ENCODE measurements at regions not wholly inside any gene's neighbourhood (a gene's known extent, or its start where the extent isn't known, plus 50 kb on each side); places are given as distances from the start of the nearest gene placed in this dataset.
"Not testable (repeated sequence)": the region's sequence is repeated elsewhere in the genome, so short reads cannot be mapped to it uniquely, and the experiment has no call there.

GRCh38 chr12:82300611-82301010 lies 57.6 kb downstream of the CCDC59 start:
- no peak overlapping the region for H3K4me3 ChIP-seq (ENCODE audit: low read depth, low read length)
- no peaks in the 10 kb centered on the region for H3K27me3 ChIP-seq (ENCODE audit: control insufficient read depth, insufficient read depth, low read length)
- H3K4me1 ChIP-seq (ENCODE audit: control insufficient read depth, insufficient read depth, low read length), result no peaks in the 10 kb centered on the region
- H3K9me3 ChIP-seq (ENCODE audit: control insufficient read depth, insufficient read depth, low read depth, low read length), result no peaks in the 10 kb centered on the region
- H3K9ac ChIP-seq (ENCODE audit: low read length), result no peak overlapping the region
- H3K27ac ChIP-seq (ENCODE audit: low read depth, low read length), result no peak overlapping the region
- H3K36me3 ChIP-seq (ENCODE audit: control insufficient read depth, insufficient read depth, low read length), result no peaks in the 10 kb centered on the region

DNA sequence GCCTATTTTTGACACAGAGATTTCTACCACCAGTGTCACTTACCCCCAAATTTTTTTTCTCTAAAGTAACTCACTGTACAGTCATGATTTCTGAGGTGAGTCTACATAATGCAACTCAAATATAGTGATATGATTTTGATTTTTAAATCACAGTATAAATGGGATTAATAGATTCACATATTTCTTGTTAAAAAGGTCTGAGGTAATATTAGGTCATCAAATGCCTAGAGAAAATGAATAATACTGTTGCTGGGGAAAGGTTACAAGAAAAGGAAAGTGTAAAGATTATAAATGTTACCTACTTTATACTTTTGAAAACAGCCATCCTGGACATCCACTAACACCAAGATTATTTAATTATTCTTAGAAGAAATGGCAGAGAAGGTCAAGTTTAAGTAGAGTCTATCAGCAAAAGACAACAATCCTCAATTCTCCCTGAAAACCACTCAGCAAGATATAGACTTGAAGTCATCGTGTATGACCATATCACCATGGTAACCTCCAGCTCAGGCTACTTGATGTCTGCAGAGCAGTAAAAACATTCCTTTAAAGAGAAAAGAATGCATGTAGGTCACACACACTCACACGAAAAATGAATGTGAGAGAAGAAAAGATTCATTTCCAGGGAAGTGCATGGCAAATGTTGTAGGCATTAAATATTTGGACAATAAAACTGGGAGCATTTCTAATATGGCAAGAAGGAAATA lies 58.7 kb downstream of the CCDC59 start:
- Histone ChIP-seq H3K36me3 (ENCODE audit: control insufficient read depth, insufficient read depth, low read length) (no peaks in the 10 kb centered on the region), H3K9ac (ENCODE audit: low read length) (no peak overlapping the region)

GRCh38 chr12:82290415-82290814 lies 67.8 kb downstream of the CCDC59 start:
- no peak overlapping the region for H3K9ac ChIP-seq (ENCODE audit: low read length)
- no peaks in the 10 kb centered on the region for H3K36me3 ChIP-seq (ENCODE audit: control insufficient read depth, insufficient read depth, low read length)
- no peak overlapping the region for H3K4me3 ChIP-seq (ENCODE audit: low read depth, low read length)
- no peaks in the 10 kb centered on the region for H3K9me3 ChIP-seq (ENCODE audit: control insufficient read depth, insufficient read depth, low read depth, low read length)
- H3K4me1 ChIP-seq (ENCODE audit: control insufficient read depth, insufficient read depth, low read length), result no peaks in the 10 kb centered on the region
- H3K27ac ChIP-seq (ENCODE audit: low read depth, low read length), result no peak overlapping the region
- no peaks in the 10 kb centered on the region for H3K27me3 ChIP-seq (ENCODE audit: control insufficient read depth, insufficient read depth, low read length)

More for the DNA sequence above, 58.7 kb downstream of the CCDC59 start:
- no peak overlapping the region; the same call in 1 of the 2 replicates for H3K27ac ChIP-seq (ENCODE audit: low read depth, low read length)
- H3K4me1 ChIP-seq (ENCODE audit: control insufficient read depth, insufficient read depth, low read length), result no peaks in the 10 kb centered on the region
- H3K4me3 ChIP-seq (ENCODE audit: low read depth, low read length), result no peak overlapping the region
- no peaks in the 10 kb centered on the region for H3K27me3 ChIP-seq (ENCODE audit: control insufficient read depth, insufficient read depth, low read length)
- H3K9me3 ChIP-seq (ENCODE audit: control insufficient read depth, insufficient read depth, low read depth, low read length), result no peaks in the 10 kb centered on the region

- not testable (repeated sequence) for H3K4me1 ChIP-seq (ENCODE audit: control insufficient read depth, insufficient read depth, low read length); H3K27me3 ChIP-seq (ENCODE audit: control insufficient read depth, insufficient read depth, low read length); H3K27ac ChIP-seq (ENCODE audit: low read depth, low read length); H3K36me3 ChIP-seq (ENCODE audit: control insufficient read depth, insufficient read depth, low read length); H3K9ac ChIP-seq (ENCODE audit: low read length); H3K4me3 ChIP-seq (ENCODE audit: low read depth, low read length)
- peaks cover 24% of the 10 kb centered on the region for H3K9me3 ChIP-seq (ENCODE audit: control insufficient read depth, insufficient read depth, low read depth, low read length)
These were observed 76.9 kb downstream of the CCDC59 start for GRCh38 chr12:82281335-82281734.

- no peak overlapping the region for H3K9ac ChIP-seq (ENCODE audit: low read length)
- H3K27ac ChIP-seq (ENCODE audit: low read depth, low read length), result no peak overlapping the region
- H3K4me3 ChIP-seq (ENCODE audit: low read depth, low read length), result no peak overlapping the region
- no peaks in the 10 kb centered on the region for H3K4me1 ChIP-seq (ENCODE audit: control insufficient read depth, insufficient read depth, low read length)
- peaks cover 24% of the 10 kb centered on the region for H3K9me3 ChIP-seq (ENCODE audit: control insufficient read depth, insufficient read depth, low read depth, low read length)
- no peaks in the 10 kb centered on the region for H3K36me3 ChIP-seq (ENCODE audit: control insufficient read depth, insufficient read depth, low read length)
- H3K27me3 ChIP-seq (ENCODE audit: control insufficient read depth, insufficient read depth, low read length), result no peaks in the 10 kb centered on the region
These were observed 78.6 kb downstream of the CCDC59 start for GRCh38 chr12:82279536-82280058.

DNA sequence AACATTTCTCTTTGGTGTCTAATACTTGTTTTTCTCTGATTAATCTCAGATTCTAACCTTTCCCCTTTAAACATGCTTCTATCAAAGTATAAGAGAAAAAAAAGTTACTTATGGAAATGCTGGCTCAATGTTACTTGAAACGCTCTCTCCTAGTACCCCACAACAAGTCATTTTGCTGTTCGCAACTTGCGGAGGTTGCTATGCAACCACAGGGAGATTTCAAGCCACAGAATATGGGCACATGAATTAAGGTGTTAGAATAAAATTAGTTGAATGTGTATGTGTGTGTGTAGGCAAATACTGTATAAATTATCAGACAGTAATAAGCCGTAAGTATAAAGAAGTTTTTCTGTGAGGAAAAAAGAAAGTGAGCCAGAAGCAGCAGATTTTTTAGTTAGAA lies 80.6 kb downstream of the CCDC59 start:
- no peak overlapping the region for H3K4me3 ChIP-seq (ENCODE audit: low read depth, low read length)
- H3K9me3 ChIP-seq (ENCODE audit: control insufficient read depth, insufficient read depth, low read depth, low read length), result peaks cover 21% of the 10 kb centered on the region
- no peak overlapping the region for H3K27ac ChIP-seq (ENCODE audit: low read depth, low read length)
- no peaks in the 10 kb centered on the region for H3K27me3 ChIP-seq (ENCODE audit: control insufficient read depth, insufficient read depth, low read length)
- no peak overlapping the region for H3K9ac ChIP-seq (ENCODE audit: low read length)
- no peaks in the 10 kb centered on the region for H3K36me3 ChIP-seq (ENCODE audit: control insufficient read depth, insufficient read depth, low read length)
- no peaks in the 10 kb centered on the region for H3K4me1 ChIP-seq (ENCODE audit: control insufficient read depth, insufficient read depth, low read length)

DNA sequence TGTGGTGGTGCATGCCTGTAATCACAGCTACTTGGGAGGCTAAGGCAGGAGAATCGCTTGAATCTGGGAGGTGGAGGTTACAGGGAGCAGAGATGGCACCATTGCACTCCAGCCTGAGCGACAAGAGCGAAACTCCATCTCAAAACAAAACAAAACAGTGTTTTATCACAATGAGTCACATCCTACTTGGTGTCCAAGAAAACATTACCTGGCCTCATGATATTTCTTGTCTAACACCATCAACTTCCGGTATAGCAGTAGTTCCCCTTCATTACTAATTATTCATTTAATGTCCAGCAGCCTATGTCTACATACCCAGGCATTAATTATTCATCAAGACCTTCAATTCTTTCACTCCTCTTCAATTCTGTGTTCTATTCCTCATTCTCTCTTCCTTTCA lies 115.5 kb downstream of the CCDC59 start:
- no peak overlapping the region for H3K27ac ChIP-seq (ENCODE audit: low read depth, low read length)
- H3K36me3 ChIP-seq (ENCODE audit: control insufficient read depth, insufficient read depth, low read length), result no peaks in the 10 kb centered on the region
- no peaks in the 10 kb centered on the region for H3K9me3 ChIP-seq (ENCODE audit: control insufficient read depth, insufficient read depth, low read depth, low read length)
- no peaks in the 10 kb centered on the region for H3K4me1 ChIP-seq (ENCODE audit: control insufficient read depth, insufficient read depth, low read length)
- no peak overlapping the region for H3K4me3 ChIP-seq (ENCODE audit: low read depth, low read length)
- no peak overlapping the region for H3K9ac ChIP-seq (ENCODE audit: low read length)
- no peaks in the 10 kb centered on the region for H3K27me3 ChIP-seq (ENCODE audit: control insufficient read depth, insufficient read depth, low read length)

DNA sequence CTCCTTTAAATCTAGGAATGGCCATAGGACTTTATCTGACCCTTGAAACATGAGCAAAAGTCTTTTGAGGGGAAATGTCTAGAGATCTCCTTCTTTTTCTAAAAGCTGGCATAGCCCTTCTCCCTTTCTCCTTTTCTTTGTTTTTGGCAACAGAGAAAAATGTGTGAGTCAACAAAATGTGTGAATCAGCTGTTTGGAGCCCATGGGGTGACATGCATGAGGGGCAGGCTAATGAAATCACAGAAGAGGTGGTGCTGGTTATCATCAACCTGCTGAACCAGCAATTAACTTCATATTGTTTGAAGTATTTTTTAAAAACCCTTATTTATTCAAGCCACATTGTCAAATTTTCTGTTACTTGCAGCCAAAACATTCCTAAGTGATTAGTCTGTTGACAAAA lies 132.3 kb downstream of the CCDC59 start:
- Histone ChIP-seq H3K4me3 (ENCODE audit: low read depth, low read length) (no peak overlapping the region), H3K9me3 (ENCODE audit: control insufficient read depth, insufficient read depth, low read depth, low read length) (no peaks in the 10 kb centered on the region), H3K27me3 (ENCODE audit: control insufficient read depth, insufficient read depth, low read length) (no peaks in the 10 kb centered on the region), H3K36me3 (ENCODE audit: control insufficient read depth, insufficient read depth, low read length) (no peaks in the 10 kb centered on the region), H3K4me1 (ENCODE audit: control insufficient read depth, insufficient read depth, low read length) (no peaks in the 10 kb centered on the region), H3K27ac (ENCODE audit: low read depth, low read length) (no peak overlapping the region), H3K9ac (ENCODE audit: low read length) (no peak overlapping the region)

- H3K9me3 ChIP-seq (ENCODE audit: control insufficient read depth, insufficient read depth, low read depth, low read length), result no peaks in the 10 kb centered on the region
- no peak overlapping the region for H3K9ac ChIP-seq (ENCODE audit: low read length)
- H3K27ac ChIP-seq (ENCODE audit: low read depth, low read length), result no peak overlapping the region
- H3K4me1 ChIP-seq (ENCODE audit: control insufficient read depth, insufficient read depth, low read length), result no peaks in the 10 kb centered on the region
- no peaks in the 10 kb centered on the region for H3K36me3 ChIP-seq (ENCODE audit: control insufficient read depth, insufficient read depth, low read length)
- no peaks in the 10 kb centered on the region for H3K27me3 ChIP-seq (ENCODE audit: control insufficient read depth, insufficient read depth, low read length)
- H3K4me3 ChIP-seq (ENCODE audit: low read depth, low read length), result no peak overlapping the region
These were observed 134.8 kb downstream of the CCDC59 start for GRCh38 chr12:82223426-82223825.

- Histone ChIP-seq H3K4me1 (ENCODE audit: control insufficient read depth, insufficient read depth, low read length) (no peaks in the 10 kb centered on the region), H3K27ac (ENCODE audit: low read depth, low read length) (no peak overlapping the region), H3K4me3 (ENCODE audit: low read depth, low read length) (no peak overlapping the region), H3K27me3 (ENCODE audit: control insufficient read depth, insufficient read depth, low read length) (no peaks in the 10 kb centered on the region), H3K36me3 (ENCODE audit: control insufficient read depth, insufficient read depth, low read length) (no peaks in the 10 kb centered on the region), H3K9me3 (ENCODE audit: control insufficient read depth, insufficient read depth, low read depth, low read length) (peaks cover 11% of the 10 kb centered on the region), H3K9ac (ENCODE audit: low read length) (no peak overlapping the region)
These were observed 141.7 kb downstream of the CCDC59 start for GRCh38 chr12:82216475-82216874.

GRCh38 chr12:82213761-82214160 lies 144.4 kb downstream of the CCDC59 start:
- no peak overlapping the region for H3K27ac ChIP-seq (ENCODE audit: low read depth, low read length)

More at GRCh38 chr12:82213761-82214160, 144.4 kb downstream of the CCDC59 start:
- no peak overlapping the region for H3K9ac ChIP-seq (ENCODE audit: low read length)
- H3K4me1 ChIP-seq (ENCODE audit: control insufficient read depth, insufficient read depth, low read length), result no peaks in the 10 kb centered on the region
- peaks cover 29% of the 10 kb centered on the region for H3K9me3 ChIP-seq (ENCODE audit: control insufficient read depth, insufficient read depth, low read depth, low read length)
- H3K36me3 ChIP-seq (ENCODE audit: control insufficient read depth, insufficient read depth, low read length), result no peaks in the 10 kb centered on the region
- H3K27me3 ChIP-seq (ENCODE audit: control insufficient read depth, insufficient read depth, low read length), result no peaks in the 10 kb centered on the region
- H3K4me3 ChIP-seq (ENCODE audit: low read depth, low read length), result no peak overlapping the region
